EH (cell line): ENCODE measurements at regions not wholly inside any gene's neighbourhood (a gene's known extent, or its start where the extent isn't known, plus 50 kb on each side); places are given as distances from the start of the nearest gene placed in this dataset.
A peak's percentile ranks its signal among the peaks of the same experiment; 100 is the strongest.
"Not testable (repeated sequence)": the region's sequence is repeated elsewhere in the genome, so short reads cannot be mapped to it uniquely, and the experiment has no call there.

Experiments used
- DNase-seq: peaks from one replicate; pipeline ENCODE4 v3.0.0-alpha.2; 2015; ENCODE audit warnings: low read depth

GRCh38 chr1:190835658-190836057 is 358.0 kb upstream of the BRINP3 start:
- DNase-seq = no peak

- DNase-seq = not testable (repeated sequence)
Observed at GRCh38 chr1:190837200-190837599, 359.5 kb upstream of the BRINP3 start.

- no peak for DNase-seq
Observed at GRCh38 chr1:190837888-190838287, 360.2 kb upstream of the BRINP3 start.

GRCh38 chr1:190847166-190847565 is 369.5 kb upstream of the BRINP3 start:
- DNase-seq = no peak

GRCh38 chr1:190849346-190849745 is 371.7 kb upstream of the BRINP3 start:
- DNase-seq = no peak

GRCh38 chr1:190852611-190853010 is 374.9 kb upstream of the BRINP3 start:
- DNase-seq = no peak

GRCh38 chr1:190858140-190858539 is 380.5 kb upstream of the BRINP3 start:
- no peak for DNase-seq

GRCh38 chr1:190864013-190864641 is 386.5 kb upstream of the BRINP3 start:
- DNase-seq = no peak

- no peak for DNase-seq
Observed at GRCh38 chr1:190880352-190880751, 402.7 kb upstream of the BRINP3 start.

GRCh38 chr1:190881064-190881463 is 403.4 kb upstream of the BRINP3 start:
- no peak for DNase-seq

GRCh38 chr1:190897233-190897632 is 419.6 kb upstream of the BRINP3 start:
- DNase-seq = no peak

- peak; percentile 19 for DNase-seq
Observed at GRCh38 chr1:190904091-190904695, 426.5 kb upstream of the BRINP3 start.

- no peak for DNase-seq
Observed at GRCh38 chr1:190906206-190906725, 428.6 kb upstream of the BRINP3 start.

- DNase-seq = no peak
Observed at GRCh38 chr1:190908246-190908645, 430.6 kb upstream of the BRINP3 start.

GRCh38 chr1:190908691-190909090 is 431.0 kb upstream of the BRINP3 start:
- peak; percentile 3 for DNase-seq

- DNase-seq = no peak
Observed at GRCh38 chr1:190935925-190936324, 458.3 kb upstream of the BRINP3 start.

GRCh38 chr1:190936337-190936736 is 458.7 kb upstream of the BRINP3 start:
- no peak for DNase-seq

- DNase-seq = no peak
Observed at GRCh38 chr1:190940951-190941350, 463.3 kb upstream of the BRINP3 start.

GRCh38 chr1:190942475-190942874 is 464.8 kb upstream of the BRINP3 start:
- DNase-seq = no peak

GRCh38 chr1:190943722-190944121 is 466.1 kb upstream of the BRINP3 start:
- not testable (repeated sequence) for DNase-seq

- no peak for DNase-seq
Observed at GRCh38 chr1:190949939-190950338, 472.3 kb upstream of the BRINP3 start.

- no peak for DNase-seq
Observed at GRCh38 chr1:190957565-190957964, 479.9 kb upstream of the BRINP3 start.

- DNase-seq = no peak
Observed at GRCh38 chr1:190963321-190963720, 485.7 kb upstream of the BRINP3 start.

- DNase-seq = no peak
Observed at GRCh38 chr1:190975827-190976226, 498.2 kb upstream of the BRINP3 start.
